ENCODE measurements at regions not wholly inside any gene's neighbourhood (a gene's known extent, or its start where the extent isn't known, plus 50 kb on each side); places are given as distances from the start of the nearest gene placed in this dataset.

DNA sequence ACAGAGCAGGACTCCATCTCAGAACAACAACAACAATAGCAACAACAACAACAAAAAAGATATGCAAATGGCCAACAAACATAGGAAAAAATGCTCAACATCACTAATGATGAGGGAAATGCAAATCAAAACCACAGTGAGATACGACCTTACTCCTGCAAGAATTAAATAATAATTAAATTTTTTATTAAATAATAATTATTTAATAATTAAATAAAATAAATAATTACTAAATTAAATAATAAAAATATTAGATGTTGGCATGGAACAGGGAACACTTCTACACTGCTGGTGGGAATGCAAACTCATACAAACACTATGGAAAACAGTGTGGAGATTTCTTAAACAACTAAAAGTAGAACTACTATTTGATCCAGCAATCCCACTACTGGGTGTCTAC lies 1022.3 kb upstream of the B3GALT2 start:
- ATAC-seq, result no peak
- no peaks in the 10 kb centered on the region for H3K9me3 ChIP-seq (ENCODE audit: control insufficient read depth, low read length)
- DNase-seq, result no peak
- H3K27me3 ChIP-seq (ENCODE audit: control insufficient read depth, insufficient read depth), result no peaks in the 10 kb centered on the region
- H3K4me3 ChIP-seq (ENCODE audit: low read length), result no peak overlapping the region
- intact Hi-C loops (cut with DNase I), result no loop called here
- H3K27ac ChIP-seq (ENCODE audit: low read length), result no peak overlapping the region
- H3K4me1 ChIP-seq (ENCODE audit: control insufficient read depth, insufficient read depth, low read length), result no peaks in the 10 kb centered on the region
- WGBS, result 85% methylated on average over 1 of the region's 1 CpG

DNA sequence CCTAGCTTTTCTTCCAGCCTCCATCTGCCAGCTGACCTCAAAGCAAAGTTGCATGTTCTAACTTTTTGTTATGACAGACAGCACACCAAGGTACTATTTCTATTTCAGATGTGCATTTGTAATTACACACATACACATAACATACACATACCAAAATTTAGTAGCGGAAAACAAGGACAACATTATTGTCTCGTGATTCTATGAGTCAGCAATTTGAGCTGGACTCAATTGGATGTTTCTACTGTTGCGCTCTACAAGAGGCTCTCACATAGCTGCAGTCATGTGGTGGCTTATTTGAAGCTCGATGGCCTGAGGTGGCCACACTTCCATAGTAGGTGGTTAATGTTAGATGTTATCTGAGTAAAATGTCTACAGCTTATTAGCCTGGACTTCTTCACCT lies 1010.1 kb upstream of the B3GALT2 start:
- Histone ChIP-seq H3K27me3 (ENCODE audit: control insufficient read depth, insufficient read depth) (no peaks in the 10 kb centered on the region), H3K27ac (ENCODE audit: low read length) (no peak overlapping the region), H3K4me1 (ENCODE audit: control insufficient read depth, insufficient read depth, low read length) (no peaks in the 10 kb centered on the region), H3K4me3 (ENCODE audit: low read length) (no peak overlapping the region), H3K9me3 (ENCODE audit: control insufficient read depth, low read length) (no peaks in the 10 kb centered on the region)
- 90% methylated on average over 4 of the region's 4 CpGs for WGBS
- intact Hi-C loops (cut with DNase I), result no loop called here
- ATAC-seq, result no peak
- DNase-seq, result no peak

DNA sequence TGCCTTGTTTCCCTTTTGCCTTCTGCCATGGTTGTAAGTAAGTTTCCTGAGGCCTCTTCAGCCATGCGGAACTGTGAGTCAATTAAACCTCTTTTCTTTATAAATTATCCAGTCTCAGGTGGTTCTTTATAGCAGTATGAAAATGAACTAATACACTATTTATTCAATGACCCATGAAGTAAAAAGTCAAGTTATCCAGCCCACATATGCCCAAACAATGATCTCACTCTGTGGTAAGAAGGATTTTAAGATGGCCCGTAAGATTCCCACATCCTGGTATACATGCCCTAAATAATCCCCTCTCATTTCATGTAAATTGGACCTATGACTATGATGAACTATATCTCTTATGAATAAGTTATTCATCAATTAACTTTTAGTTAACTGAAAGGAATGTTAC lies 1008.3 kb upstream of the B3GALT2 start:
- Histone ChIP-seq H3K9me3 (ENCODE audit: control insufficient read depth, low read length) (no peaks in the 10 kb centered on the region), H3K27ac (ENCODE audit: low read length) (no peak overlapping the region), H3K27me3 (ENCODE audit: control insufficient read depth, insufficient read depth) (no peaks in the 10 kb centered on the region), H3K4me1 (ENCODE audit: control insufficient read depth, insufficient read depth, low read length) (no peaks in the 10 kb centered on the region), H3K4me3 (ENCODE audit: low read length) (no peak overlapping the region)
- no peak for ATAC-seq
- intact Hi-C loops (cut with DNase I), result no loop called here
- WGBS, result 91% methylated on average over 2 of the region's 2 CpGs
- no peak for DNase-seq

DNA sequence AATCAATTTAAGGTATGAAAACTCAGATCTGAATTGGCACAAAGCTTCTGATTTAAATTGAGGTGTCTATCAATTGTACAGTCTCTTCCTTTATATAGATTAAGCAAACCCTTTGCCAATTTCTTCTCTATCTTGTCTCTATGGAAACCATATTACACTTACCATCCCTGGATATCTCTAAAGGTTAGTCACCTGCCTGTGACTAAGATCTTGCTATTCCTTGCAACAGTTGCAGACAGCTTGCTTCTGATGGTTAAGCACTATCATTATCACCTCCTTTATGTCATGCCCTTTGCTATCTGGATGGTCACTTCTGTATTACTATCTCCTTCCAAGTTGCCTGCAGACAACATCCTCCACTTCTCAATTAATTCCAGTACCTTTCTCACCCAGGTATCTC lies 998.6 kb upstream of the B3GALT2 start:
- H3K9me3 ChIP-seq (ENCODE audit: control insufficient read depth, low read length), result no peaks in the 10 kb centered on the region
- no peak overlapping the region for H3K27ac ChIP-seq (ENCODE audit: low read length)
- H3K4me3 ChIP-seq (ENCODE audit: low read length), result no peak overlapping the region
- DNase-seq, result no peak
- no peaks in the 10 kb centered on the region for H3K27me3 ChIP-seq (ENCODE audit: control insufficient read depth, insufficient read depth)
- intact Hi-C loops (cut with DNase I), result no loop called here
- ATAC-seq, result no peak
- no peaks in the 10 kb centered on the region for H3K4me1 ChIP-seq (ENCODE audit: control insufficient read depth, insufficient read depth, low read length)

DNA sequence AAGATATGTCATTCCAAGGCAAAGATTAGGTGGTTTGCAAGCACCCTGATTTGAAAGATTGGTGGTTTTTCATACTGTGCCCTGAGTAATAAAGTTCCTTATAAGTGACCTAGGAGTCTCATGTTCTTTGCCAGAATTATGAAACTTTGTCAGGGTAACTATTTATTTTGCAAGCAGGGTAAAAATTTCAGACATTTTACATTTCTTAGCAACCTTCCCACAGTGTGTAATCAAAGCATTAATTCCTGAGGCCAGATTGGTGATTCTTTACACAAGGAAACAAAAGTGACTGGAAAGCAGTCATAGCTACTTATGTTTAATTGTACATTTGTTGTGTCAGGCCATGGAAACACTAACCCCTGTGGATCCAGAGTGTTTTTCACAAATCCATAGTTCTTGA lies 998.0 kb upstream of the B3GALT2 start:
- intact Hi-C loops (cut with DNase I), result no loop called here
- ATAC-seq, result no peak

DNA sequence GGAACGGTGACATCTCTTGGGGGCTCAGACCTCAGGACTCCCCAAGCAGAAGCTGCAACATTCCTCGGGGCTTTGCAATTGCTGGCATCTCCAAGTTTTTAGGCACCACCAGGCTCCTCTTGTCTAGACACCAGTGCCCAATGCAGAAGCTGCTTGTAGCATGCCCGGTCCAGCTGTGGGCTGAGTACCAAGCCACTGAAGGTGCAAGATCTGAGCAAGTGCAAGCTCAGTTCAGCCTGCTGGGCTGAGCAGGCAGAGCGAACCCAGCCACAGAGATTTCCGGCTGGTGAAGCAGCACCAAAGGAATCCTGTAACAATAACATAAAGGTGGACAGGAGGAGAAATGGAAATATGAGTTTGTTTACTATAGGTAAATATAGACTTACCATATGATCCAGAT lies 995.4 kb upstream of the B3GALT2 start:
- no peaks in the 10 kb centered on the region for H3K27me3 ChIP-seq (ENCODE audit: control insufficient read depth, insufficient read depth)
- DNase-seq (peak in 1 of 3 donors; percentile 20), ATAC-seq (no peak)
- no peak overlapping the region for H3K27ac ChIP-seq (ENCODE audit: low read length)
- no peaks in the 10 kb centered on the region for H3K4me1 ChIP-seq (ENCODE audit: control insufficient read depth, insufficient read depth, low read length)
- no peak overlapping the region for H3K4me3 ChIP-seq (ENCODE audit: low read length)
- WGBS, result 95% methylated on average over 5 of the region's 5 CpGs
- H3K9me3 ChIP-seq (ENCODE audit: control insufficient read depth, low read length), result no peaks in the 10 kb centered on the region
- intact Hi-C loops (cut with DNase I), result no loop called here

More for the DNA sequence above, 998.0 kb upstream of the B3GALT2 start:
- Histone ChIP-seq H3K27ac (ENCODE audit: low read length) (no peak overlapping the region), H3K27me3 (ENCODE audit: control insufficient read depth, insufficient read depth) (no peaks in the 10 kb centered on the region), H3K4me1 (ENCODE audit: control insufficient read depth, insufficient read depth, low read length) (no peaks in the 10 kb centered on the region), H3K4me3 (ENCODE audit: low read length) (no peak overlapping the region), H3K9me3 (ENCODE audit: control insufficient read depth, low read length) (no peaks in the 10 kb centered on the region)
- DNase-seq, result no peak

DNA sequence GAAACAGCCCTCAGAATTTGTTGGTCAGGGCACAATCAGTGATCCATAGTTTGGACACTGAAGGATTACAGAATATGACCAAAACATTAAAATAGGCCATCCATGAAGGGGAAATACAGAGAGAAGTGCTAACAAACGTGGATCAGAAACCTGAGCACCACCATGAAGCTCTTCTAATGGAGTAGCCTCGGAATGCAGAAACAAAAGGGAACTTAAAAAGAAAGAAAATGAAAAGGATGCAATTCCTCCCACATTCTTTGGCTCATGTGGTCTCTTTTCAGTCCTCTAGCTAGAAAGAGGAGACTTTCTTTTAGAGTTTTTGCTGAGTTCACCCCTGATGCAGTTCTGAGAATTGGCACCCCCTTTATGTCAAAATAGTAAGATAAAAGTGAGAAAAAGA lies 989.8 kb upstream of the B3GALT2 start:
- ATAC-seq, result no peak
- Histone ChIP-seq H3K4me3 (ENCODE audit: low read length) (no peak overlapping the region), H3K27me3 (ENCODE audit: control insufficient read depth, insufficient read depth) (no peaks in the 10 kb centered on the region), H3K27ac (ENCODE audit: low read length) (no peak overlapping the region), H3K4me1 (ENCODE audit: control insufficient read depth, insufficient read depth, low read length) (no peaks in the 10 kb centered on the region), H3K9me3 (ENCODE audit: control insufficient read depth, low read length) (no peaks in the 10 kb centered on the region)
- WGBS, result 73% methylated on average over 2 of the region's 2 CpGs
- DNase-seq, result no peak
- intact Hi-C loops (cut with DNase I), result no loop called here

DNA sequence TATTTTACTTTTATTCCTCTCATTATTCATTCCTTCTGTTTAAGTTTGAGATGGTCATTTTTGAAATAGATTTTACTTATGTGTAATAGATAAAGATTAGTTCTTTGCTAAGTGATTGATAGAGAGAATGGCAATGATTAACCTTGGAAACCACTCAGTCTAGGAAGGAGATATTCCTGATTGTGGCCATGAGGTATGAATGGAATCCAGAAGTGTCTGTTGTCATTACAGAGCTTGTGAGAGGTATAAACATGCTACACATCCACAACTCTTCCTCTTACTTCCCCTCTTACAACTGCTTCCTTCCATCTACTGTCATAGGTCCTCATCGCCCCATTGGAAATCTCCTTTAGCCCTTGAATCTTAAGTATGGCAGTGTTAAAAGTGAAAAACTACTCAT lies 988.8 kb upstream of the B3GALT2 start:
- no peak overlapping the region for H3K4me3 ChIP-seq (ENCODE audit: low read length)
- ATAC-seq (no peak), DNase-seq (no peak)
- WGBS, result 89% methylated on average over 1 of the region's 1 CpG
- no peak overlapping the region for H3K27ac ChIP-seq (ENCODE audit: low read length)
- H3K4me1 ChIP-seq (ENCODE audit: control insufficient read depth, insufficient read depth, low read length), result no peaks in the 10 kb centered on the region
- no peaks in the 10 kb centered on the region for H3K27me3 ChIP-seq (ENCODE audit: control insufficient read depth, insufficient read depth)
- H3K9me3 ChIP-seq (ENCODE audit: control insufficient read depth, low read length), result no peaks in the 10 kb centered on the region
- intact Hi-C loops (cut with DNase I), result no loop called here

DNA sequence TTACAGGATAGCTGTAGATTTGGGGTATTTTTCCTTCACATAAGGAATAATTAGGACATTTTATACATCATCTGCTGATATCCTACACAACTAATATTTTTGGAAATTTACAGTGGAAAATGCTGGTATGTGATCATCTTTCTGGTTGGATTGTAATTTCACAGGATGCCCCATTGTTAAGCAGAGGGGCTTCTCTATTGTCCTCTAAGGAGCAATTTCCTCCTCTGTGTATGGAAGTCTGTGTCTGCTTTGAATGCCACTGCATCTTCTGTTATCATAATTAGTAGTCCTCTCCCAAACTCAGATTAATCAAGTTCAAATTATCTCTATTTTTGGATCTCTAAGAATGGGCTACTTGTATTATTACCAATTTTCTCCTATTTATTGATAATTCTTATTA lies 988.1 kb upstream of the B3GALT2 start:
- intact Hi-C loops (cut with DNase I), result no loop called here
- H3K27me3 ChIP-seq (ENCODE audit: control insufficient read depth, insufficient read depth), result no peaks in the 10 kb centered on the region
- ATAC-seq (no peak), DNase-seq (no peak)
- H3K9me3 ChIP-seq (ENCODE audit: control insufficient read depth, low read length), result no peaks in the 10 kb centered on the region
- no peak overlapping the region for H3K27ac ChIP-seq (ENCODE audit: low read length)
- H3K4me1 ChIP-seq (ENCODE audit: control insufficient read depth, insufficient read depth, low read length), result no peaks in the 10 kb centered on the region
- no peak overlapping the region for H3K4me3 ChIP-seq (ENCODE audit: low read length)

DNA sequence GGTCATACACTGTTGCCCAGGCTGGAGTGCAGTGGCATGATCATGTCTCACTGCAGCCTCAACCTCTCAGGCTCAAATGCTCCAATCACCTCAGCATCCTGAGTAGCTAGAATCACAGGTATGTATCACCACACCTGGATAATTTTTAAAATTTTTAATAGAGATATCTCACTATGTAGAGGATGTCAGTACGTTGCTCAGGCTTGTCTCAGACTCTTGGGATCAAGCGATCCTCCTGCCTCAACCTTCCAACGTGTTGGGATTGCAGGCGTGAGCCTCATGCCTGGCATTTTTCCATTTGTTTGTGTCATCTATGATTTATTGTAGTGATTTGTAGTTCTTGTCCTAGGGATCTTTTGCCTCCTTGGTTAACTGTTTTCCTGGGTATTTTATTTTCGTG lies 985.2 kb upstream of the B3GALT2 start:
- Histone ChIP-seq H3K27me3 (ENCODE audit: control insufficient read depth, insufficient read depth) (no peaks in the 10 kb centered on the region), H3K27ac (ENCODE audit: low read length) (no peak overlapping the region), H3K9me3 (ENCODE audit: control insufficient read depth, low read length) (no peaks in the 10 kb centered on the region), H3K4me3 (ENCODE audit: low read length) (no peak overlapping the region), H3K4me1 (ENCODE audit: control insufficient read depth, insufficient read depth, low read length) (no peaks in the 10 kb centered on the region)
- WGBS, result 85% methylated on average over 5 of the region's 5 CpGs
- intact Hi-C loops (cut with DNase I), result no loop called here
- no peak for DNase-seq
- ATAC-seq, result no peak

DNA sequence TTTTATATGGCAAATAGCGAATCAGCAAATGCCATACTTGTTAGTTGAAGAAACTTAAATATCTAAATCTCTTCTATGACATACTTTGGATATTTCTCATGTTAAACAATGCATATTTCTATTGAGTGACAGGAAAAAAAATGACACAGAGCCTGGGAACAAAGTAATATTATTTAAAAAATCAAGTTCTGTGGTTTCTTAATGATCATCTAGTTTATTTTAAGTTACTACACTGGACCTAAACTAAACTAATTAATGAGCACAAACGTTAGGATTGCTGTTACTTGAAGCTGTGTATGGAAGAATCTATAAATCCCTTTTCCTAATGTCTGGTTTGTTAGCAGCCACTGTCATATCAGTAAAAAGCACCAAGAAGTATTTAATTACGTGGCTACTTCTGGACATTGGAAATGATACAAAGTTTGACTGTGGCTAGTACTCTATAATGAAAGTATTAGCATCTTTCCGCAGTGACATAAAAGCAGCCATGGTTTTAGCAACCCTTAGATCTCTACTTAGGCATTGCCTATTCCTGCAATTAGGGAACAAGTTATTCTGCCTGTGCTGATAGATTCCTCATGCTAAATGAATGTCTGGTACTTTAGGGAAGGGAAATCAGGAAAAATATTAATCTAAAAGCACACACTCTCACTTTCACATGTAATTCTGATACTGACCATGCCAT lies 981.7 kb upstream of the B3GALT2 start:
- Histone ChIP-seq H3K27me3 (ENCODE audit: control insufficient read depth, insufficient read depth) (no peaks in the 10 kb centered on the region), H3K4me1 (ENCODE audit: control insufficient read depth, insufficient read depth, low read length) (no peaks in the 10 kb centered on the region), H3K4me3 (ENCODE audit: low read length) (no peak overlapping the region), H3K9me3 (ENCODE audit: control insufficient read depth, low read length) (no peaks in the 10 kb centered on the region), H3K27ac (ENCODE audit: low read length) (no peak overlapping the region)
- no peak for DNase-seq
- 54% methylated on average over 4 of the region's 4 CpGs for WGBS
- no peak for ATAC-seq
- intact Hi-C loops (cut with DNase I), result no loop called here

DNA sequence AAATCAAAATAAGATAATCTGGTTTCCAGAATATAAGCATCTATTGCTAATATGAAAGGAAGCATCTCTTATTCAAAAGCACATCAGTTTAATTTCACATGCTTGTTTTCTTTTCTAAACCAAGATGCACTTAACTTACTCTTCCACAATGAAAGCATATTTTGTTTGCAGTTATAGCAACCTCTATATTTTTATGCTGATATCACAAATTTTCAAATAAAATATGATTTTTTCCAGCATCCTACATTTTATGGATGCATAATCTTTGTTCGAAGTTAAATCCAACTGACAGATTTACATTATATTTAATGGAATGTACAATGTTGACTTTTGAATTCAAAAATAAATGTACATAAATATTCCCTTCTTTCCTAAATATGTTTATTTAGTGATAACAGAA lies 978.3 kb upstream of the B3GALT2 start:
- WGBS, result 71% methylated on average over 1 of the region's 1 CpG
- Histone ChIP-seq H3K27ac (ENCODE audit: low read length) (no peak overlapping the region), H3K9me3 (ENCODE audit: control insufficient read depth, low read length) (no peaks in the 10 kb centered on the region), H3K4me1 (ENCODE audit: control insufficient read depth, insufficient read depth, low read length) (no peaks in the 10 kb centered on the region), H3K4me3 (ENCODE audit: low read length) (no peak overlapping the region), H3K27me3 (ENCODE audit: control insufficient read depth, insufficient read depth) (no peaks in the 10 kb centered on the region)
- intact Hi-C loops (cut with DNase I), result no loop called here
- ATAC-seq, result no peak
- DNase-seq, result no peak
